H1 (cell line): ENCODE measurements at regions not wholly inside any gene's neighbourhood (a gene's known extent, or its start where the extent isn't known, plus 50 kb on each side); places are given as distances from the start of the nearest gene placed in this dataset.

Experiments
- CTCF ChIA-PET: fragments of 300-600 bp; sonication (Branson Sonifier 250); formaldehyde crosslinking; loops from one replicate; lab custom pipeline; 2021; ENCODE audit not compliant: partially characterized antibody; lab: Charles Lee
- POLR2A ChIA-PET: fragments of 300-600 bp; sonication (Branson Sonifier 250); formaldehyde crosslinking; loops from one replicate; lab custom pipeline; 2021; ENCODE audit warnings: inconsistent platforms; ENCODE audit not compliant: partially characterized antibody; lab: Charles Lee
- DNase-seq, 2 experiments: peaks; one replicate each; pipeline versions ENCODE4 v3.0.0 to v3.0.0-alpha.2; 2010 to 2022; ENCODE audit warnings: low spot score in 2 of 2, low read depth in 1 of 2, mixed read lengths in 1 of 2
- FAIRE-seq: peaks from 2 replicates; lab custom pipeline; 2011; peaks lifted over from hg19 to GRCh38; lab: Jason Lieb, UNC
- H2AFZ ChIP-seq: 2 replicates; pipeline ENCODE4 v1.8.1; 2012; ENCODE audit warnings: low read length, inconsistent platforms
- H2AK5ac ChIP-seq: 2 replicates; pipeline ENCODE4 v1.6.1; 2013; ENCODE audit warnings: low read depth, low read length
- H2BK120ac ChIP-seq: replicated peaks from 2 replicates; pipeline ENCODE3; 2013; ENCODE audit warnings: low read depth, low read length, inconsistent platforms
- H2BK12ac ChIP-seq: 2 replicates; pipeline ENCODE4 v1.6.1; 2013; ENCODE audit warnings: low read depth, low read length
- H2BK15ac ChIP-seq: 2 replicates; pipeline ENCODE4 v1.6.1; 2013; ENCODE audit warnings: low read length
- H2BK20ac ChIP-seq: 2 replicates; pipeline ENCODE4 v1.6.1; 2013; ENCODE audit warnings: low read length
- H2BK5ac ChIP-seq: 2 replicates; pipeline ENCODE4 v1.6.1; 2013; ENCODE audit warnings: low read depth, low read length
- H3K14ac ChIP-seq: 2 replicates; pipeline ENCODE4 v1.6.1; 2013; ENCODE audit warnings: inconsistent platforms; ENCODE audit not compliant: insufficient read length
- H3K18ac ChIP-seq: 2 replicates; pipeline ENCODE4 v1.6.1; 2013; ENCODE audit warnings: low read length; ENCODE audit errors: extremely low read depth
- H3K23ac ChIP-seq: 2 replicates; pipeline ENCODE4 v1.6.1; 2013; ENCODE audit warnings: inconsistent platforms; ENCODE audit not compliant: insufficient read length
- H3K23me2 ChIP-seq: 2 replicates; pipeline ENCODE4 v1.6.1; 2013; ENCODE audit warnings: low read depth, low read length
- H3K27ac ChIP-seq: 2 replicates; pipeline ENCODE4 v1.6.1; 2011; ENCODE audit warnings: low read depth, low read length, inconsistent platforms
- H3K27me3 ChIP-seq, 4 experiments: replicated peaks in 1 of 4; 1 replicate in 1 of 4; 2 replicates in 3 of 4; pipeline versions ENCODE4 v1.6.1 to v1.8.1; 2011 to 2013; ENCODE audit warnings: low read length in 3 of 4, mild to moderate bottlenecking in 3 of 4, inconsistent platforms in 2 of 4, mixed read lengths in 2 of 4, moderate library complexity in 1 of 4; ENCODE audit not compliant: control insufficient read depth in 3 of 4, insufficient read depth in 3 of 4; ENCODE audit errors: extremely low read depth in 1 of 4
- H3K36me3 ChIP-seq, 4 experiments: 2 replicates each; pipeline versions ENCODE4 v1.6.1 to v1.8.1; 2011 to 2013; ENCODE audit warnings: mild to moderate bottlenecking in 4 of 4, low read length in 3 of 4, moderate library complexity in 2 of 4, control low read depth in 1 of 4, inconsistent platforms in 1 of 4; ENCODE audit not compliant: insufficient read depth in 4 of 4, control insufficient read depth in 2 of 4
- H3K4ac ChIP-seq: replicated peaks from 2 replicates; pipeline ENCODE3; 2013; ENCODE audit warnings: low read length, low read depth, mixed read lengths, inconsistent platforms; ENCODE audit not compliant: insufficient read length
- H3K4me1 ChIP-seq, 4 experiments: replicated peaks in 1 of 4; 1 replicate in 1 of 4; 2 replicates in 3 of 4; pipeline versions ENCODE4 v1.6.1 to v1.8.1; 2011 to 2013; ENCODE audit warnings: low read length in 3 of 4, inconsistent platforms in 2 of 4, mixed read lengths in 1 of 4; ENCODE audit not compliant: insufficient read depth in 4 of 4, control insufficient read depth in 3 of 4
- H3K4me2 ChIP-seq, 2 experiments: 2 replicates each; pipeline versions ENCODE4 v1.6.1 to v1.8.1; 2011 to 2013; ENCODE audit warnings: low read depth in 2 of 2, low read length in 2 of 2, control low read depth in 1 of 2, inconsistent platforms in 1 of 2, mild to moderate bottlenecking in 1 of 2; ENCODE audit not compliant: insufficient read depth in 1 of 2
- H3K4me3 ChIP-seq, 4 experiments: fragments of 200-600, 300-600 bp in 1 of 4; sonication (generic), shearing (Covaris generic), sonication (Bioruptor Twin) in 1 of 4; 2 replicates each; pipeline versions ENCODE4 v1.5.1 to v1.8.1; 2011 to 2016; ENCODE audit warnings: low read length in 4 of 4, low read depth in 3 of 4, control low read depth in 2 of 4, inconsistent platforms in 2 of 4, mild to moderate bottlenecking in 2 of 4, mixed read lengths in 1 of 4, moderate library complexity in 1 of 4; ENCODE audit not compliant: insufficient read depth in 2 of 4; ENCODE audit errors: extremely low read depth in 1 of 4
- H3K56ac ChIP-seq: replicated peaks from 2 replicates; pipeline ENCODE3; 2013; ENCODE audit warnings: low read depth, mild to moderate bottlenecking, mixed read lengths, low read length, inconsistent platforms; ENCODE audit not compliant: insufficient read length
- H3K79me1 ChIP-seq: 2 replicates; pipeline ENCODE4 v1.6.1; 2013; ENCODE audit warnings: low read depth, low read length, control low read depth
- H3K79me2 ChIP-seq, 2 experiments: 2 replicates each; pipeline versions ENCODE4 v1.6.1 to v1.8.1; 2012 to 2013; ENCODE audit warnings: low read length in 2 of 2, mild to moderate bottlenecking in 2 of 2, inconsistent platforms in 1 of 2; ENCODE audit not compliant: insufficient read depth in 2 of 2, control insufficient read depth in 1 of 2
- H3K9ac ChIP-seq, 4 experiments: replicated peaks in 1 of 4; 1 replicate in 1 of 4; 2 replicates in 3 of 4; pipeline versions ENCODE4 v1.6.1 to v1.8.1; 2011 to 2013; ENCODE audit warnings: low read depth in 3 of 4, low read length in 3 of 4, control low read depth in 2 of 4, mild to moderate bottlenecking in 2 of 4, moderate library complexity in 2 of 4, inconsistent platforms in 1 of 4; ENCODE audit errors: extremely low read depth in 1 of 4
- H3K9me3 ChIP-seq, 2 experiments: 2 replicates each; pipeline versions ENCODE4 v1.6.1 to v1.8.1; 2012 to 2013; ENCODE audit warnings: mild to moderate bottlenecking in 2 of 2, moderate library complexity in 2 of 2, control low read depth in 1 of 2, inconsistent platforms in 1 of 2, low read depth in 1 of 2, low read length in 1 of 2, mixed read lengths in 1 of 2; ENCODE audit not compliant: insufficient read depth in 2 of 2
- H4K20me1 ChIP-seq, 2 experiments: replicated peaks in 1 of 2; 2 replicates each; pipeline versions ENCODE3 to v1.8.1; 2011 to 2013; ENCODE audit warnings: inconsistent platforms in 2 of 2, low read length in 2 of 2, mild to moderate bottlenecking in 1 of 2; ENCODE audit not compliant: insufficient read depth in 2 of 2, control insufficient read depth in 1 of 2
- H4K5ac ChIP-seq: 2 replicates; pipeline ENCODE4 v1.6.1; 2013; ENCODE audit warnings: low read length, low read depth, mixed read lengths, inconsistent platforms; ENCODE audit not compliant: insufficient read length
- H4K8ac ChIP-seq: 2 replicates; pipeline ENCODE4 v1.8.0; 2013; ENCODE audit warnings: mild to moderate bottlenecking, moderate library complexity, low read length, inconsistent platforms; ENCODE audit not compliant: insufficient read depth; ENCODE audit errors: extremely low read depth
- H4K91ac ChIP-seq: replicated peaks from 2 replicates; pipeline ENCODE3; 2013; ENCODE audit warnings: low read length, mixed read lengths, inconsistent platforms; ENCODE audit not compliant: insufficient read length
- ASH2L ChIP-seq: fragments of 200-600, 300-600 bp; sonication (generic); IDR thresholded peaks from one replicate; pipeline ENCODE4 v1.7.1; 2017; ENCODE audit warnings: low read length
- ATF2 ChIP-seq: IDR thresholded peaks from 2 replicates; pipeline ENCODE4 v1.6.1; 2012; ENCODE audit warnings: low read length, inconsistent platforms
- EGR1 ChIP-seq: IDR thresholded peaks from 2 replicates; pipeline ENCODE4 v1.6.1; 2011; ENCODE audit warnings: low read depth, low read length, borderline replicate concordance
- HDAC2 ChIP-seq, 2 experiments: fragments of 300-600 bp in 1 of 2; sonication (generic) in 1 of 2; IDR thresholded peaks; 2 replicates each; pipeline ENCODE4 v1.6.1; 2011 to 2012; ENCODE audit warnings: low read depth in 2 of 2, low read length in 2 of 2, mild to moderate bottlenecking in 2 of 2, moderate library complexity in 2 of 2, borderline replicate concordance in 1 of 2, inconsistent platforms in 1 of 2
- KDM5A ChIP-seq: fragments of 200-600 bp; IDR thresholded peaks from 2 replicates; pipeline ENCODE4 v1.7.1; 2012; ENCODE audit warnings: mild to moderate bottlenecking, low read length, inconsistent platforms, mixed read lengths
- RFX5 ChIP-seq: IDR thresholded peaks from 2 replicates; pipeline ENCODE4 v1.6.1; 2011; ENCODE audit warnings: low read depth, low read length, improper control_type of control experiment, borderline replicate concordance
- RXRA ChIP-seq: IDR thresholded peaks from 2 replicates; pipeline ENCODE4 v1.6.1; 2011; ENCODE audit warnings: low read depth, mild to moderate bottlenecking, low read length, moderate library complexity; ENCODE audit not compliant: insufficient read depth
- SAP30 ChIP-seq: fragments of 300-600 bp; sonication (generic); IDR thresholded peaks from 2 replicates; pipeline ENCODE4 v1.7.1; 2012; ENCODE audit warnings: low read length, moderate library complexity, mild to moderate bottlenecking, inconsistent platforms; ENCODE audit not compliant: insufficient read depth, insufficient replicate concordance
- SIRT6 ChIP-seq: IDR thresholded peaks from one replicate; pipeline ENCODE4 v1.7.1; 2012; ENCODE audit warnings: low read length, inconsistent platforms
- SIX5 ChIP-seq: IDR thresholded peaks from 2 replicates; pipeline ENCODE4 v1.6.1; 2011; ENCODE audit warnings: mild to moderate bottlenecking, low read depth, low read length
- SP4 ChIP-seq: IDR thresholded peaks from 2 replicates; pipeline ENCODE4 v1.6.1; 2012; ENCODE audit warnings: low read length, inconsistent platforms
- TBP ChIP-seq: IDR thresholded peaks from 2 replicates; pipeline ENCODE4 v1.6.1; 2011; ENCODE audit warnings: low read depth, low read length, improper control_type of control experiment
- TCF12 ChIP-seq: IDR thresholded peaks from 2 replicates; pipeline ENCODE4 v1.6.1; 2011; ENCODE audit warnings: low read depth, mild to moderate bottlenecking, low read length
- TEAD4 ChIP-seq: IDR thresholded peaks from 2 replicates; pipeline ENCODE4 v1.6.1; 2012; ENCODE audit warnings: low read depth, low read length, inconsistent platforms, mixed read lengths
- WGBS, 2 experiments: shearing (Covaris generic) in 1 of 2; methylation state at CpG; one replicate each; pipeline versions ENCODE4 v1.1.6 to v1.1.7; 2013 to 2015; ENCODE audit warnings: low lambda C conversion rate in 2 of 2, mixed read lengths in 2 of 2, inconsistent platforms in 1 of 2, low coverage in 1 of 2, missing lambda C conversion rate in 1 of 2; ENCODE audit not compliant: insufficient replicate concordance in 2 of 2, insufficient coverage in 1 of 2, insufficient read length in 1 of 2; ENCODE audit errors: extremely low coverage in 1 of 2, missing lambda C conversion rate in 1 of 2; 5-methylcytosine and 5-hydroxymethylcytosine counted together

GRCh38 chr18:78655921-78656320, 323.7 kb upstream of the SALL3 start:
- H2BK20ac ChIP-seq, result no peak overlapping the region
- no peaks in the 10 kb centered on the region for H3K36me3 ChIP-seq
- no peak overlapping the region for H2BK120ac ChIP-seq
- no peaks in the 10 kb centered on the region for H4K20me1 ChIP-seq
- no peak overlapping the region for H2BK15ac ChIP-seq
- no peak overlapping the region for H2AFZ ChIP-seq
- H2AK5ac ChIP-seq, result no peak overlapping the region
- no peak overlapping the region for H4K91ac ChIP-seq
- H2BK5ac ChIP-seq, result no peak overlapping the region
- ChIA-PET POLR2A (no interaction called here), CTCF (no interaction called here)
- H3K27ac ChIP-seq, result no peak overlapping the region
- no peak overlapping the region for H4K5ac ChIP-seq
- H3K79me1 ChIP-seq, result no peaks in the 10 kb centered on the region
- H3K23me2 ChIP-seq, result no peaks in the 10 kb centered on the region
- H3K18ac ChIP-seq, result no peak overlapping the region
- no peak overlapping the region for H3K4me2 ChIP-seq
- FAIRE-seq, result no peak
- H3K27me3 ChIP-seq, result no peaks in the 10 kb centered on the region
- H3K9me3 ChIP-seq, result peaks cover 23 to 41% of the 10 kb centered on the region in 2 experiments
- no peak for DNase-seq
- H3K4ac ChIP-seq, result no peak overlapping the region
- H2BK12ac ChIP-seq, result no peak overlapping the region
- H3K56ac ChIP-seq, result no peak overlapping the region
- H4K8ac ChIP-seq, result no peak overlapping the region
- no peak overlapping the region for H3K4me3 ChIP-seq
- 90% methylated on average over 6 of the region's 8 CpGs; no CpG with 5 or more reads in 1 of the 2 experiments for WGBS, 2 experiments
- no peaks in the 10 kb centered on the region for H3K4me1 ChIP-seq
- no peak overlapping the region for H3K23ac ChIP-seq
- no peak overlapping the region for H3K9ac ChIP-seq
- H3K14ac ChIP-seq, result no peak overlapping the region
- no peaks in the 10 kb centered on the region for H3K79me2 ChIP-seq
- TF ChIP-seq RFX5 (no peak), TEAD4 (no peak), ATF2 (no peak), SAP30 (no peak), EGR1 (no peak), SP4 (no peak), RXRA (no peak), TCF12 (no peak), SIX5 (no peak), ASH2L (no peak), SIRT6 (no peak), KDM5A (no peak), HDAC2 (IDR thresholded peaks at IDR 0.05; ENCODE audit: borderline replicate concordance in 1 of 2, low read depth in 2 of 2, low read length in 2 of 2) (no peak), TBP (no peak)
